ENCODE measurements at regions not wholly inside any gene's neighbourhood (a gene's known extent, or its start where the extent isn't known, plus 50 kb on each side); places are given as distances from the start of the nearest gene placed in this dataset.

DNA sequence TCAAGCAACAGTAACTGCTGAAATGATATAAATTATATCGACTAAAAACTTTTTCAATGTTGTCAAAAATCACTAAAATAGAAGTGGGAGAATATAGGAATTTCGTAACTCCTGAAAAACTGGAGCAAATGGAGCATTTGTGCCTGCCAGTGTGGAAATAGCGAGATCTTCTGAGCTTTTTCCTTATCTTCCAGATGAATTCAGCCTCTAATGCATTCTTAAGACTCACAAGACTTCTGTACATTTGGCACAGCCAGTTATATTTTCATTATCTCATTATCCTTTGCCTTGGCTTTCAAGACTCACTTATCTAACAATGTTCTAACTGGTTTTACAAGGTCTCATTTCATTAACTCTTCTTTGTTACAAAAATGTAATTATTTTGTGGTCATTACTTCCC, 252.4 kb downstream of the GXYLT1 start:
- DNase-seq (ENCODE audit: low read depth): no peak

DNA sequence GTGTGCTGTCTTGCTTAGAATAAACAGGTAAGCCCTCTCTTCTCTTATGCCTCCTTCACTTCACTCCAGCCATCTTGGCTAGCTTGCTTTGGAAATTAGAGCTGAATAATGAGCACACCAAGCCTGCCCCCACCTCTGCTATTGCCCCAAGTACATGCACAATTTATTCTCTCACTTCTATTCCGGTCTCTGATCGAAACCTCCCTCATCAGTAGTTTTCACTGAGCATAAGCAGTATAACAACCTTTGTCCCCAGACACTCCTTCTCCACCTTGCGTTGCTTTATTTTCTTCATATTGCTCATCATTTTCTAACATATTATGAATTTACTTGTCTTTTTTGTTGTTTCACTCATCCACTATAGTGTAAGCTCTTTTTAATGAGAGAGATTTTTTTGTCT, 253.4 kb downstream of the GXYLT1 start:
- DNase-seq (ENCODE audit: low read depth): no peak

DNA sequence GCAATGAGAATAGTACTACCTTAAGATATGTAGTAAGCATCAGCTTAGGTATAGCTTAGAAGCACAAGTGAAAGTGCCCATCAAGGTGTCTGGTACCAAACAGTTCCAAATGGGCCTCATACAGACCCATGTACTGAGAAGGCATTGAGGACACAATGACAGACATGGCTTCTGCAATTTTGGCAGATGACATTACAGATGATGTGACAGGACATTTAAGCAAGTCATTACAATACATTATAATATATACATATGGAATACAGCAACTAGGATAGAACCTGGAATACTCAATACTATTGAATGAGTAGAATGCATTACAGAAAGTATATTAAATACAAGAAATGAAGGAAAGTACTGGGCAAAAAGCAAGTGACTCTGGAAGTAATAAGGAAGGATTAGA, 256.4 kb downstream of the GXYLT1 start:
- DNase-seq (ENCODE audit: low read depth): no peak

DNA sequence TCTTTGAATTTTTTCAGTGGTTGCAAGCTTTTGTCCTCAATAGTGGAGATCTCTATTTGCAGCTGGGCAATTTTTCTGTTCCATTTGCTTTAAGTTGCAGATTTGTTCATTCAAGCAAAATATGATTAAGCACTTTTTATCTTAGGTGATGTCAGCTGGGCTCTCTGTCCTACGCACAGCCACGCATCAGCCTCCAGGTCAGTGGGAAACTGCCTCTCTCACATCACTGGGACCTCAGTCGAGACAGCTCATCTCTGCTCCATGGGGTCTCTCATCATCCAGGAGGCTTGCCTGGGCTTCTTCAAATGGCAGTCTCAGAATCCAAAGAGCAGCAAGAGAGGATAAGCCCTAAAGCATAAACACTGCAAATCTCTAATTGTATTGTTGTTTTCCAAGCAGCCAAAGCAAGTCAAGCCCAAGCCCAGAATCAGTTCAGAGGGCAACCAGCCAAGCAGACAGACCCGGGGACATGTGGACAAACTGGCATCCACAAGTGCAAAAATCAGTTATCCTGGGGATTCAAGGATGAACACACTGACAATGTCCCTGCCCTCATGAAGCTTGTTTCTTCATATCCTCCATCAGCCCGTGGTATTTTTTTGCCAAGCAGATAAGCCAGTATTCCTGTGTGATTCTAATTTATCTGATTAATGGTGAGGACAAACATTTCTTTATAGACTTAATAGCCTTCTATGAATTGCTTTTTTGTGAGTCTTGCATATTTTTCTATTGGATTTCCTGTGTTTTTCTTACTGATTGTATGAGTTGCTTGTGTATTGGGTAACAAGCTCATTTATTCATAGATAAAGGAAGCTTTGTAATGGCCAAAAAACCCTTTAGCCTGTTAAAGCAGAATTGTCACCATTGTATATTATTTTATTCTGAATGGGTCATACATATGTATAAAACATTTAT, 262.5 kb downstream of the GXYLT1 start:
- no peak for DNase-seq (ENCODE audit: low read depth)

DNA sequence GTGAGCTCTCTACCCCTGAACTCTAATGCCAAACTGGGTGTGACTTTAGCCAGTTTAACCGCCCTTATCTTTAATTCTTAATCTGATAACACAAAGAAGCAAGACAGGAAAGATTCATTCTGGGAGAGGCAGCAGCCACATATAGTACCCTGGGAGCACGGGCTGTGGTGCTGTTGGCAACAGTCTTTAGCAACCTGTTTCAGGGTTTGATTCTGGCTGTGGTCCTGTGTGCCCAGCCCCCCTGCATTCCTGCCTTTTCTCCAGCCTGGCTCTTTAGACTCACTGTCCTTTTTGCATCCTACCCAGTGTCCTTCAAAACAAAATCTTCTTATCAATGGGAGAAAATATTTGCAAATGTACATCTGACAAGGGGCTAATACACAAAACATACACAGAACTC, 275.2 kb downstream of the GXYLT1 start:
- no peak for DNase-seq (ENCODE audit: low read depth)

DNA sequence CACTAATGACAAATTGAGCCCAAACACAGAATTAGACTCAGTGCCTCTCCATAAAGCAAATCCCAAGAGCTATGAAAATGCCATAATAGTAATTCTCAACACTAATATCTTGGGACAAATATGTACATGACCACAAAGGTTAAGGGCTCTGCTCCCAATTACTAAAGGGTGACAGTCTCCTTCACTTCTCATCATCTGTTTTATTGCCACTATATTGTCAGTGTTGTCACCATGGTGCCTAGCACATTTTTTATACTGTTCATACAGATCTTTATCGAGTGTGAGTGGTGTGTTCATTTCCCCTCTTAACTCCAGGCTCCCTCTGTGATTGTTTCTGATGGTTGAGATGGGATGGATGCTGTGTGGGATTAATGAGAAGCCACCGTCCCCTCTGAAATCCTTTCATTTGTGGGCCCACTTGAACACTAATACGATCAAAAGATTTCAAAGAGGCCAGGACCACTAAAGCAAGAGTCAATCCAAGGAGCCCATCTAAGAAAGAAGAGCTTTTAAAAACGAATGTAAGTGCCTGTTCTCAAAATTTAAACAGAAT, 277.7 kb downstream of the GXYLT1 start:
- no peak for DNase-seq (ENCODE audit: low read depth)

DNA sequence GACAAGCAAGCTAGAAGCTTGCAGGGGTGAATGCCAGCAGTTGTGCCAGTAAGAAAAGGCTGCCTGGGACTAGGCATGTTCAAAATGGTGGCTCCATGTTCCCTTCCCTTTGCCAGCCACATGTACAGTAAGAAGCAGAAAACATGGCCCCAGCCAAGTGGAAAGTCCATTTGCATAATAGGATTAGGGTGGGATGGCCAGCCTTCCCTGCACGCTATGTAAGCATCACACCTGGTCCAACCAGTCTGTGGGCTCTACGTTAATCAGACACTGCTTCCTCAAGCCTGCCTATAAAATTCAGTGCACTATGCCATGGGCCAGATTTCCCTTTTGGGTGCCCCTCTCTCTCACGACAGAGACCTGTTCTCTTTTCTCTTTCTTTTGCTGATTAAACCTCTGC, 288.4 kb downstream of the GXYLT1 start:
- no peak for DNase-seq (ENCODE audit: low read depth)

DNA sequence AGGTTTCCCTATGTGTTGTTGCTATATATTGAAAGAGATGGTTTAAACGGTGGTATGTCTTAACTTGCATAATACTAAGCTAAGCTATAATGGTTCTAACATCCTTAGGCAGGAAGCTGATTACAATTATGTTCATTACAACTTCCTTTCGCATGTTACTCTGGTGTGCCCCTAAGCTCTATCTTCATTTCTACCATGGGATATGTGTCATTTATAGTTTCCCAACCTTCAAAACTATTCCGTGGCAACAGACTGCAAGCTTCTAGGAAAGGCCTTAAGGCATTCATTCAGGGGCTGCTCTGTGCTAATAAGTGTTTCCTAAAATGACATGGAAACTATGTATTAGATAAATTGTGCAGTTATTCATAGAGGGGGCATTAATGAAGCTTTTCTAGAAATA, 294.6 kb downstream of the GXYLT1 start:
- no peak for DNase-seq (ENCODE audit: low read depth)

DNA sequence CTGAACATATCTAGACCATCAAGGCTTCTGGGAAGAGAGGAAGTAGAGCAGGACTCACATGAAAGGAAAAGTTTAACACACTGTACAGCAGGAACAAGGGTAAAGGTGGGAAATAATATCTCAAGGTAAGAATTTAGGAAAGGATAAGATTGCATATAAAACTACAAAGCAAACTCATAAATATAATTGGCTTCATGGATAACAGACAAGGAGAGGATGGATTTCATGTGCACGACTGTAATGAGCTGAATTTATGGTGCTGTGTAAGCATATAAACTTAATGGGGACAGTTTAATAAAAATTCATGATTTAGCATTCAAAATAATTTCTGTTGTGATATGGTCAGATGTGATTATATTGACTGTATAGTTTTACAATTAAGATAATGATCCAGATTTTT, 298.0 kb downstream of the GXYLT1 start:
- DNase-seq (ENCODE audit: low read depth): no peak

DNA sequence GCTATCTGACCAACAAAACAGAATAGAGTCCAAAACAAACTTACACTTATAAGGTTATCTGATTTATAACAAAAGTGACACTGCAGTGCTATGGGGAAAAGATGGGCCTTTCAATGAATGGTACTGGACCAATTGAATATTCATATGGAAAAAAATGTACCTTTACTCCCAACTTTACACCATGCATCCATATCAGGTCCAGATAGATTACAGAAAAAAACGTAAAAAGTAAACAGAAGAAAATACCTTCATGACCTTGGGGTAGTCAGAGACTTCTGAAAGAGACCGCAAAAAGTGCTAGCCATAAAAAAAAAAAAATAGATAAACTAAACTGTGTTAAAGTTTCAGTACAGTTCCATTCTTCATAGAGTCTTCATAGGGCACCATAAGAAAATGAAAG, 308.3 kb downstream of the GXYLT1 start:
- DNase-seq (ENCODE audit: low read depth): no peak

DNA sequence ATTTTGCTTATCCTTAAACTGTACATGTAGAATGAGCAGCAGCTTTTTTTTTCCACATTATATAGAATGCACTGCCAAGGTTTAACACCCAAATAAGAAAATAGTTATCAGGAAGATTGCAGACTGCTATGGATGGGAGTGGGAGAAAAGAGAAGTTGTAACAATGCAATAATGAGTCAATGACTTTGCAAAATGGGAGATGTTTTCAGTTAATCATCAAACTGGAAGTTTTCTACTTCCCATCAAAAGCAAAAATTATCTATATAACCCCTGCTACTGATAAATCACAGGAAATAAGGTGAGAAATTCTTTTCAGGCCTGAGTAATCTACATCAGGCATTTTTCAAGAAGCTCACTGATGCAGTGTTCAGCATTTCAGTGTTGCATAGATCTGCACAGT, 309.1 kb downstream of the GXYLT1 start:
- no peak for DNase-seq (ENCODE audit: low read depth)

DNA sequence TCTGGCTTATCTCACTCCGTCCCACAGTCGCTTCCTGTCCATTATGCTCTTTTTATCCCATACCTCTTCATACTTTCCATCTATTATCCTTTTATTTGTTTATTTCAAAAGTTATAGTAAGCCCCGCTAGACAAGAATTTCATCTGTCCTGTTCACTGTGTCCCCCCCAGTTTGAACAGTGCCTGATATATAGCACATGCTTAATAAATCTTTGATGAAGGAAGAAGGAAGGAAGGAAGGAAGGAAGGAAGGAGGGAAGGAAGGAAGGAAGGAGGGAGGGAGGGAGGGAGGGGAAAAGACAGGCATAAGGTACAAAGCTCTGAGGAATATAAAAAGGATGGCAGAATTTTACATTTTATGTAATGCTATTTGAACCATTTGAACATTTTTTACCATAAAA, 324.7 kb downstream of the GXYLT1 start:
- DNase-seq (ENCODE audit: low read depth): no peak

DNA sequence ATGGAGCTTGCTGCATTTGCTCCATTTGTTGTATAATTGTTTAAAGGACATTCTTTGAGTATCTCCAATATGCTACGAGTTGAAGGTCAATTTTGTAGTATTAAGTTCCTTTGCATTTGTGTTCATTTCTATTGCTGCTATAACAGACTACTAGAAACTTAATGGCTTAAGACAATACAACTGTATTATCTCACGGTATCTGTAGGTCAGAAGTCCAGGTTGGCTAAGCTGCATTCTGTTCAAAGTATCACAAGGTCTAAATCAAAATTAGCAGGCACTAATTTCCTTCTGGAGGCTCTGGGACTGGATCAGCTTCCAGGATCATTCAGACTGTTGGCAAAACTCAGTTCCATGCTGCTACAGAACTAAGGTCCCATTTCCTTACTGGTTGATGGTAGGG, 340.6 kb downstream of the GXYLT1 start:
- no peak for DNase-seq (ENCODE audit: low read depth)

DNA sequence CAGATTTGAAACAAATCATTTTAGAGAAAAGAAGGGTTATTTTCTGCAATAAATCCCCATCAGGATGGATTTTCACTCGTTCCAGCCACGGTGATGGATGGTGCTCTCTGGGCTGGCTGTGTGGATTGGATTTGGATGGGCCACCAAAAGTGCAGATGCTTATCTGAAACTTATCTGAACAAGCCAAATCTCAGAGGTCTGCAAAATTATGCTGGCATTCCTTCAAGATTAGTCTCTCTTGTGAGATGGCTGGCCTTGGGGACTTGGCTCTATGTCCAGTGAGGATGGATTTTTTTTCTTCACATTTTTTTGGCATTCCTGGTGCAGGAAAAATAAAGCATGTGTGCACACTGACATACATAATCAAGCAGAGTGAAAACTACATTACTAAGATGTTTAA, 341.9 kb downstream of the GXYLT1 start:
- DNase-seq (ENCODE audit: low read depth): no peak

DNA sequence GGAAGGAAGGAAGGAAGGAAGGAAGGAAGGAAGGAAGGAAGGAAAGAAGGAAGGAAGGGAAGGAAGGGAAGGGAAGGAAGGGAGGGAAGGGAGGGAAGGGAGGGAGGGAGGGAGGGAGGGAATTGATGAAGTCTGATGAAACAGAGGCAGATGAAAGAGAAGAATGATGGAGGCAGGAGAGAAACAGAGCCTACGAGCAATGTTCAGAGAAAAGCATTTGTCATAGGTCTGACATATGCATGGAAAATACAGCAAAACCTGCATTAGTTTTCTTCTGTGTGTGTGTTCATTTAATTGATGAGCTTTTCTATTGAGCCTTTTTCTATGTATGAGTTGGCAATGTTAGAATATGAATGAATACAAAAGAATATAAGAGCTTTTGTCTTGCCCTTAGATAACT, 343.4 kb downstream of the GXYLT1 start:
- DNase-seq (ENCODE audit: low read depth): no peak

DNA sequence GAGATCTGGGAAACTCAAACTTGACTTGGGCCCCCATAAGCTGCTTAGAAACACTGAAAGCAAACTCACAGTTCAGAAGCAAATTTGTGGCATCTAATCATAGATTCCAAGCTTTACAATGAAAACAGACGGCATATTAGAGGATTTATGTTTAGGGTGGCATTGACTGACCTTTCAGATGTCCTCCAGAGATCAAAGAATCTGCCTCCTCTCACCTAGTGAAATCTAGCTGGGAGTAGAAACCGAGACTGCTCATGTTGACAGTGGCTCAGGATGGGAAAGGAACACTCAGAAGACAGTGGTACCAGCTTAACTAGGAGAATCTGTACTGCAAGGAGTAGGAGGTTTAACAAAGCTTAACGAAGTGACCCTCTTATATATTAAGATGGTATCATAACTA, 345.0 kb downstream of the GXYLT1 start:
- no peak for DNase-seq (ENCODE audit: low read depth)

DNA sequence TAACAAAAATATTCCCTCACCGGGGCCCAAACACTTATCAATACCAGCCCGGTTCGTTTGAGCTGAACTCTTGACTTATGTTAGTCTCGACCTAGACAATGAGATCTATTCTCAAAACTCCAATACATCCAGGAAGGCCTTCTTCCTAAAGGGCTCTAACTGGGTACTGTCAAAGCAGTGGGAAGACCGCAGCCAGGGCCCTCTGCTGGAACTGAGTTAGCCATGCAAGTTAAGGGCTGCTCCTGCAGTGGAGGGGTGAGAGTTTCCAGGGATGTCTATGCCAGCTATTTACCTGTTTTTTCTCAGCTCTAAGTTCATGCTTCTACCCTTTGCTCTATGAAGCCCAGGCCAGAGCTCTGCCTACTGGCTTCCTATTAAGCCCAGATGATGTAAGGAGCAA, 348.8 kb downstream of the GXYLT1 start:
- DNase-seq (ENCODE audit: low read depth): no peak

DNA sequence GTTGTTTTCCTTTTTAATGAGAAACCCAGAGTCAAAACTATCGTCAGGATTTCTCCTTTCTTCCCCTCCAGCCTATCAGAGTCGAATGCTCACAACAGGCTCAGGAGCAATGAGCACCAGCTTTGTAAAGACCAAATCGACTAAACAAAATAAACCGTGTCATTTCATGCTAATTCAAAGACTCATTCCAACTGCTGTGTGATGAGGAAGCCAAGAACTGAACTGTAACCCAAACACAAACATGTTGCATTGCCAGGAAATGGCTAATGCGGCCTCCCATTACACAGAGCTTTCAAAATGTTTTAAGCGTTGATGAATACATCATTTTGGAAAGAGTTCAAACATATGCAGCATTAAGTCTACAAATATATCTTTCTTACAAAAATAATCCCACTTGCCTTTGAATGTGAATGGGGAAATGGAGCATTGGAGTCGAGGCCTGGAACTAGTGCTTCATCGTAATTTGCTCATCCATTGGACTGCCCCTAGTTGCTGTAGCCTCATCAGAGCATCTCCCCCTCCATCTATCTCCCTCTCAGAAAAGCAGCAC, 349.5 kb downstream of the GXYLT1 start:
- peak; percentile 3 for DNase-seq (ENCODE audit: low read depth)

DNA sequence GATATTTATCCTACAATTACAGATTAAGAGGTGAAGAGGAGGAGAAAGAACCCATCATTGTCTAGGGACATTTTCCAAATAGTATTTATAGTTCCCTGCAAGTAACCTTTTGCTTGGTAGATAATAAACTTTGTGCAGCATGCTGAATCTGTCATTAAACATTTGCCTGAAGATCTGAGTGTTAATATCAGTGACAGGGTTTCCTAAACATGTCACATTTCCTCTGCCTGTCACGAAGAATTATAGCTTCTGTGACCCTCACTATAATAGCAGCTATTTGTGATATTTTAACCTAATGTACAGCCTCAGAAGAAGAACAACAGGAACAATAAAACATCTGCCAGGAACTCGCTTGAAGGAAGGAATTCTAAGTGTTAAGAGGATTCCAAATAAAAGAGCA, 350.3 kb downstream of the GXYLT1 start:
- DNase-seq (ENCODE audit: low read depth): no peak

DNA sequence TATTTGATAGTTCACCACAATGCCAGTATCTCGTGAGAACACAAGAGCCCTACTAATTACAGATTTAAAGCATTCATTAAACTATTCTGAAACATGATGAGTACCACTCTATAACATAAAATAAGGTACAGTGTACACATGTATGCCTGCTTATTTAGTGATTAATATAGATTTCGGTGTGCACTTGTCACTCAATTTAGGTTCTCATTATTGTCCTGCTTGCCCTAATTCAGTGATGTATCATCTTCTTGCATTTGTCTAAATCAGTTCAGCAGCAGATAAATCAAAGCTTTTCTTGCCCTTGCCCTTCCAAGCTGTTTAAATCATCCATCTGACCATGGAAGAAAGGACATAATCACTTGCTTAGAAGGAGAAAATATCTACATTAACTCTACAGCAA, 359.7 kb downstream of the GXYLT1 start:
- no peak for DNase-seq (ENCODE audit: low read depth)

DNA sequence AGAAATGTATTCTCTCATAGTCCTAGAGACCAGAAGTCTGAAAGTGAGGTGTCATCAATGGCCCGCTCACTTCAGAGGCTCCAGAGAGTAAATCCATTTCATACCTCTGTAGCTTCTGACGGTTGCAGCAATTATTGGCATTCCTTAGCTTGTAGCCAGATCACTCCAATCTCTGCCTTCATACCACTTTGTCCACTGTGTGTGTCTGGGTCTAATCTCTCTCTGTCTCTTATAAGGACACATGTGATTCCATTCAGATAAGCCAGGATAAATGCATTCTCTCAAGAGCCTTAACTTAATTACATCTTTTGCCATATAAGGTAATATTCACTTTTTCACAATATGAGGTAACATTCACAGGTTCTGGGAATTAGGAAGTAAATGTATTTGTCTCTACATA, 365.7 kb downstream of the GXYLT1 start:
- no peak for DNase-seq (ENCODE audit: low read depth)

DNA sequence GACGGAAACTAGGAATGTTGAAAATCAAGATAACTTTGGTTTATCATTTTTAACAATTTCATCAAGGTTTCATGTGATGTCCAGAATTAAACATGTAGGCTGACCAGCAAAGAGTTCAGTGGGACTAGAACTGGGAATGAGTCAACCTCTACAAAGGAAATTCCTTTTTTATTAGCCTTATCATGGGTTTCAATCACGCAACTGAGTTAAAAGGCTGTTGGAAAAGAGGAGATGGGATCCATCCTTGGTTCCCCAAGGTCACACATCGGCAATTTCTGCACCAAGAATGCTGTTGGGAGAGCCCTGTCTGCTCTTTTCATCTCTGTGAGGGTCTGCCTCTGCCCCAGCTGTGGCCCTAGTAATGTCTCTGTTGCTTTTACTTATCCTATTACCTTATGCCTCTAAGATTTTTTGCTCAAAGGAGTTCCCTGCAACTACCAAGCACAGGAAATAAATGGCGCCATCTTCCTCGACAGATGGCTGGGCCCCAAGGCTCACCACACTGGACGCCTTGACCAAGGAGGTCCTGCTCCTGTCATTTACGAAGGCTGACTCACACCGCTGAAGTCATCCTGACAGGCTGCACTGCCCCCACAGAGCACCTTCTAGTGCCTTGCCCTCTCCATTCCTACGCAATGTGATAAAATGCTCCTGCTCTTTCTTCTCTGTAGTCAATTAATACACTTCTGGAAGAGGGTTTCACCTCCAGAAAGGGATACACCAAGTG, 367.4 kb downstream of the GXYLT1 start:
- DNase-seq (ENCODE audit: low read depth): peak; percentile 32

Data from HT1080 (cell line).